Suprapubic skin (tissue), 3 donors: ENCODE measurements at regions not wholly inside any gene's neighbourhood (a gene's known extent, or its start where the extent isn't known, plus 50 kb on each side); places are given as distances from the start of the nearest gene placed in this dataset.

ENCODE experiments used
- CTCF ChIP-seq, 2 donors: fragments of 200-600 bp in 1 of 2; fragments of 450-650 bp in 1 of 2; sonication (generic) in 1 of 2; IDR thresholded peaks; one replicate each; pipeline ENCODE4 v1.5.1; 2016 to 2019; ENCODE audit warnings: antibody characterized with exemption in 2 of 2, mild to moderate bottlenecking in 1 of 2, moderate library complexity in 1 of 2
- POLR2A ChIP-seq, 2 donors: fragments of 450-650 bp; IDR thresholded peaks; one replicate each; pipeline ENCODE4 v1.6.1; 2017; ENCODE audit warnings: antibody characterized with exemption in 2 of 2, mild to moderate bottlenecking in 2 of 2, moderate library complexity in 2 of 2

GRCh38 chr9:129462360-129462759 is 158.5 kb downstream of the C9orf50 start:
- no peak for TF ChIP-seq CTCF (IDR thresholded peaks at IDR 0.05)
- TF ChIP-seq POLR2A (IDR thresholded peaks at IDR 0.05), result no peak
